Mammary epithelial cell (primary cell): ENCODE measurements at regions not wholly inside any gene's neighbourhood (a gene's known extent, or its start where the extent isn't known, plus 50 kb on each side); places are given as distances from the start of the nearest gene placed in this dataset.

Source experiments
- EZH2 ChIP-seq: IDR thresholded peaks from 2 replicates; pipeline ENCODE4 v1.6.1; 2012; ENCODE audit warnings: low read length, inconsistent platforms, borderline replicate concordance
- TF ChIP-seq, protein P1 (sequence below), 2 donors: IDR thresholded peaks in 1 of 2; conservative IDR thresholded peaks in 1 of 2; 2 replicates each; pipeline ENCODE4 v1.5.1; 2011 to 2012; ENCODE audit warnings: inconsistent platforms in 2 of 2, low read length in 2 of 2, mild to moderate bottlenecking in 2 of 2, control low read depth in 1 of 2, low read depth in 1 of 2; ENCODE audit not compliant: insufficient read depth in 1 of 2; ENCODE audit errors: extremely low read depth in 1 of 2

DNA sequence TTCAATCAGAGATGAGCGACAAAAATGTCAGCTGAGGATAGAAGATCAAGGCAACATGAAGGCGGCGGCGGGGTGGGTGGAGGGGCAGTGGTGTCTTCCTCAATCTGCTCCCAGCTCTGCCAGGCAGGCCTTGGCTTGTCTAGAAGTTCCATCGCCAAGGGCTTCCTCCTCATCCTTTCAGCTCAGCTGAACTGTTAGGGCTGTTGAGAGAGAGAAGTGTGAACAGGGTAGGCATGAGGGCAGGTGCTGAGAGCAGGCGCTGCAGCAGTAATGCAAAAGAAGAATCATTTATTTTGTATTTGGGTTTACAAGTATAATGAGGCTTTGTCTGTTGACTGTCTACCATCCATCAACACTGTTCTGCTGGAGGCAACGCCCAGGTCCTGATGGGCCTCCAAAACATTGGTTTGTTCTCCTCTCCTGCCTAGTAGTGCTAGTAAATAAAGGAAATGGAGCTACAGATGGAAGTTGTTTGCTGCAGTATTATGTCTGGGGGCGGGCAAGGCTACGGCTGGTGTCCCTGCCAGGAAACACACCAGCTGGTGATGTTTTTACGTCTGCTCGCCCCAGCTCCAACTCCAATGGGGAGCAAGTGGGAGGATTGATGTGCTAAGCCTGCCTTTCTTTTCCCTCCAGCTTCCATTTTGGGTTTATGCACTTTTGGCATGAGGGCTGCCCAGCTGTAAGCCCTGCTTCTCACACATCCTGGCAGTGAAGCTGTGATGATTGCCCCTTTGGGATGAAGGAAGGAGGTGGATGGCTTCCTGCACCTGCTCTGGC, 139.4 kb upstream of the BOD1L1 start:
- TF ChIP-seq EZH2 = no peak
- TF ChIP-seq, protein P1, sequence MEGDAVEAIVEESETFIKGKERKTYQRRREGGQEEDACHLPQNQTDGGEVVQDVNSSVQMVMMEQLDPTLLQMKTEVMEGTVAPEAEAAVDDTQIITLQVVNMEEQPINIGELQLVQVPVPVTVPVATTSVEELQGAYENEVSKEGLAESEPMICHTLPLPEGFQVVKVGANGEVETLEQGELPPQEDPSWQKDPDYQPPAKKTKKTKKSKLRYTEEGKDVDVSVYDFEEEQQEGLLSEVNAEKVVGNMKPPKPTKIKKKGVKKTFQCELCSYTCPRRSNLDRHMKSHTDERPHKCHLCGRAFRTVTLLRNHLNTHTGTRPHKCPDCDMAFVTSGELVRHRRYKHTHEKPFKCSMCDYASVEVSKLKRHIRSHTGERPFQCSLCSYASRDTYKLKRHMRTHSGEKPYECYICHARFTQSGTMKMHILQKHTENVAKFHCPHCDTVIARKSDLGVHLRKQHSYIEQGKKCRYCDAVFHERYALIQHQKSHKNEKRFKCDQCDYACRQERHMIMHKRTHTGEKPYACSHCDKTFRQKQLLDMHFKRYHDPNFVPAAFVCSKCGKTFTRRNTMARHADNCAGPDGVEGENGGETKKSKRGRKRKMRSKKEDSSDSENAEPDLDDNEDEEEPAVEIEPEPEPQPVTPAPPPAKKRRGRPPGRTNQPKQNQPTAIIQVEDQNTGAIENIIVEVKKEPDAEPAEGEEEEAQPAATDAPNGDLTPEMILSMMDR (conservative IDR thresholded peaks at IDR 0.05 in 1 of 2, IDR thresholded peaks at IDR 0.05 in 1 of 2; ENCODE audit: extremely low read depth in 1 of 2, insufficient read depth in 1 of 2, low read depth in 1 of 2, low read length in 2 of 2) = no peak
